ENCODE measurements at regions not wholly inside any gene's neighbourhood (a gene's known extent, or its start where the extent isn't known, plus 50 kb on each side); places are given as distances from the start of the nearest gene placed in this dataset.
"Not testable (repeated sequence)": the region's sequence is repeated elsewhere in the genome, so short reads cannot be mapped to it uniquely, and the experiment has no call there.

GRCh38 chr1:81244612-81245011 is 556.1 kb upstream of the ADGRL2 start:
- H3K4me1 Mint-ChIP-seq; DNase-seq; ATAC-seq; H3K36me3 Mint-ChIP-seq (ENCODE audit: low read depth); H3K27me3 Mint-ChIP-seq; H3K4me3 Mint-ChIP-seq; H3K27ac Mint-ChIP-seq: not testable (repeated sequence)
- peaks cover 16% of the 10 kb centered on the region for H3K9me3 Mint-ChIP-seq

- H3K4me1 Mint-ChIP-seq: no peaks in the 10 kb centered on the region
- no peaks in the 10 kb centered on the region for H3K36me3 Mint-ChIP-seq (ENCODE audit: low read depth)
- ATAC-seq (no peak), DNase-seq (no peak)
- no peak overlapping the region for H3K4me3 Mint-ChIP-seq
- H3K9me3 Mint-ChIP-seq: peaks cover 15% of the 10 kb centered on the region
- no peaks in the 10 kb centered on the region for H3K27me3 Mint-ChIP-seq
- no peak overlapping the region for H3K27ac Mint-ChIP-seq
Measured at GRCh38 chr1:81242103-81242502, 558.6 kb upstream of the ADGRL2 start.

GRCh38 chr1:81238129-81238528 is 562.6 kb upstream of the ADGRL2 start:
- Mint-ChIP-seq H3K4me3 (no peak overlapping the region), H3K9me3 (peaks cover 3% of the 10 kb centered on the region), H3K27ac (no peak overlapping the region), H3K36me3 (ENCODE audit: low read depth) (no peaks in the 10 kb centered on the region), H3K4me1 (no peaks in the 10 kb centered on the region), H3K27me3 (no peaks in the 10 kb centered on the region)
- ATAC-seq: no peak
- DNase-seq: no peak

GRCh38 chr1:81237473-81238089 is 563.2 kb upstream of the ADGRL2 start:
- no peaks in the 10 kb centered on the region for H3K36me3 Mint-ChIP-seq (ENCODE audit: low read depth)
- DNase-seq: no peak
- no peaks in the 10 kb centered on the region for H3K4me1 Mint-ChIP-seq
- ATAC-seq: no peak
- no peak overlapping the region for H3K27ac Mint-ChIP-seq
- peaks cover 3% of the 10 kb centered on the region for H3K9me3 Mint-ChIP-seq
- no peaks in the 10 kb centered on the region for H3K27me3 Mint-ChIP-seq
- no peak overlapping the region for H3K4me3 Mint-ChIP-seq

GRCh38 chr1:81234237-81234636 is 566.5 kb upstream of the ADGRL2 start:
- no peak overlapping the region for H3K4me3 Mint-ChIP-seq

GRCh38 chr1:81233591-81233990 is 567.1 kb upstream of the ADGRL2 start:
- Mint-ChIP-seq H3K9me3 (peaks cover 3% of the 10 kb centered on the region), H3K27me3 (no peaks in the 10 kb centered on the region), H3K36me3 (ENCODE audit: low read depth) (no peaks in the 10 kb centered on the region), H3K4me1 (no peaks in the 10 kb centered on the region), H3K4me3 (no peak overlapping the region), H3K27ac (no peak overlapping the region)
- DNase-seq (no peak), ATAC-seq (no peak)

More at GRCh38 chr1:81234237-81234636, 566.5 kb upstream of the ADGRL2 start:
- no peaks in the 10 kb centered on the region for H3K27me3 Mint-ChIP-seq
- ATAC-seq (no peak), DNase-seq (no peak)
- H3K27ac Mint-ChIP-seq: no peak overlapping the region
- no peaks in the 10 kb centered on the region for H3K4me1 Mint-ChIP-seq
- peaks cover 3% of the 10 kb centered on the region for H3K9me3 Mint-ChIP-seq
- no peaks in the 10 kb centered on the region for H3K36me3 Mint-ChIP-seq (ENCODE audit: low read depth)

- Mint-ChIP-seq H3K27ac (no peak overlapping the region), H3K9me3 (no peaks in the 10 kb centered on the region), H3K4me1 (no peaks in the 10 kb centered on the region), H3K36me3 (ENCODE audit: low read depth) (no peaks in the 10 kb centered on the region), H3K27me3 (no peaks in the 10 kb centered on the region), H3K4me3 (no peak overlapping the region)
- DNase-seq (no peak), ATAC-seq (no peak)
Measured at GRCh38 chr1:81232420-81232819, 568.3 kb upstream of the ADGRL2 start.

- DNase-seq (no peak), ATAC-seq (no peak)
- Mint-ChIP-seq H3K4me1 (no peaks in the 10 kb centered on the region), H3K4me3 (no peak overlapping the region), H3K9me3 (no peaks in the 10 kb centered on the region), H3K36me3 (ENCODE audit: low read depth) (no peaks in the 10 kb centered on the region), H3K27ac (no peak overlapping the region), H3K27me3 (no peaks in the 10 kb centered on the region)
Measured at GRCh38 chr1:81231729-81232038, 569.0 kb upstream of the ADGRL2 start.

- Mint-ChIP-seq H3K9me3 (no peaks in the 10 kb centered on the region), H3K4me3 (no peak overlapping the region), H3K27ac (no peak overlapping the region), H3K36me3 (ENCODE audit: low read depth) (no peaks in the 10 kb centered on the region), H3K27me3 (no peaks in the 10 kb centered on the region), H3K4me1 (no peaks in the 10 kb centered on the region)
- ATAC-seq: no peak
- no peak for DNase-seq
Measured at GRCh38 chr1:81230983-81231728, 569.6 kb upstream of the ADGRL2 start.

- H3K4me3 Mint-ChIP-seq: no peak overlapping the region
- H3K27ac Mint-ChIP-seq: no peak overlapping the region
- no peak for ATAC-seq
- DNase-seq: no peak
- H3K27me3 Mint-ChIP-seq: no peaks in the 10 kb centered on the region
- no peaks in the 10 kb centered on the region for H3K4me1 Mint-ChIP-seq
- H3K9me3 Mint-ChIP-seq: no peaks in the 10 kb centered on the region
- H3K36me3 Mint-ChIP-seq (ENCODE audit: low read depth): no peaks in the 10 kb centered on the region
Measured at GRCh38 chr1:81228926-81229325, 571.8 kb upstream of the ADGRL2 start.

- H3K36me3 Mint-ChIP-seq (ENCODE audit: low read depth): no peaks in the 10 kb centered on the region
- ATAC-seq: no peak
- H3K4me3 Mint-ChIP-seq: no peak overlapping the region
- H3K9me3 Mint-ChIP-seq: no peaks in the 10 kb centered on the region
- no peaks in the 10 kb centered on the region for H3K4me1 Mint-ChIP-seq
- no peaks in the 10 kb centered on the region for H3K27me3 Mint-ChIP-seq
- H3K27ac Mint-ChIP-seq: no peak overlapping the region
- DNase-seq: no peak
Measured at GRCh38 chr1:81226603-81226928, 574.2 kb upstream of the ADGRL2 start.

- no peaks in the 10 kb centered on the region for H3K27me3 Mint-ChIP-seq
- no peaks in the 10 kb centered on the region for H3K36me3 Mint-ChIP-seq (ENCODE audit: low read depth)
Measured at GRCh38 chr1:81225789-81226602, 574.7 kb upstream of the ADGRL2 start.

GRCh38 chr1:81224222-81224621 is 576.5 kb upstream of the ADGRL2 start:
- peaks cover 3% of the 10 kb centered on the region for H3K9me3 Mint-ChIP-seq
- no peaks in the 10 kb centered on the region for H3K36me3 Mint-ChIP-seq (ENCODE audit: low read depth)
- no peak overlapping the region for H3K4me3 Mint-ChIP-seq
- ATAC-seq: no peak
- no peak for DNase-seq
- no peaks in the 10 kb centered on the region for H3K27me3 Mint-ChIP-seq
- H3K27ac Mint-ChIP-seq: no peak overlapping the region
- H3K4me1 Mint-ChIP-seq: no peaks in the 10 kb centered on the region

More at GRCh38 chr1:81225789-81226602, 574.7 kb upstream of the ADGRL2 start:
- Mint-ChIP-seq H3K4me1 (no peaks in the 10 kb centered on the region), H3K9me3 (peaks cover 3% of the 10 kb centered on the region), H3K4me3 (no peak overlapping the region), H3K27ac (no peak overlapping the region)
- DNase-seq (no peak), ATAC-seq (no peak)

GRCh38 chr1:81221564-81221963 is 579.2 kb upstream of the ADGRL2 start:
- Mint-ChIP-seq H3K9me3 (peaks cover 3% of the 10 kb centered on the region), H3K27ac (no peak overlapping the region), H3K4me1 (no peaks in the 10 kb centered on the region), H3K36me3 (ENCODE audit: low read depth) (no peaks in the 10 kb centered on the region), H3K4me3 (no peak overlapping the region), H3K27me3 (no peaks in the 10 kb centered on the region)
- ATAC-seq (no peak), DNase-seq (no peak)

GRCh38 chr1:81220614-81221071 is 580.1 kb upstream of the ADGRL2 start:
- no peak for ATAC-seq
- H3K27ac Mint-ChIP-seq: no peak overlapping the region
- H3K4me1 Mint-ChIP-seq: no peaks in the 10 kb centered on the region
- no peaks in the 10 kb centered on the region for H3K27me3 Mint-ChIP-seq
- no peak overlapping the region for H3K4me3 Mint-ChIP-seq
- no peak for DNase-seq
- no peaks in the 10 kb centered on the region for H3K36me3 Mint-ChIP-seq (ENCODE audit: low read depth)
- H3K9me3 Mint-ChIP-seq: peaks cover 3% of the 10 kb centered on the region
